GM10266 (cell line): ENCODE measurements at regions not wholly inside any gene's neighbourhood (a gene's known extent, or its start where the extent isn't known, plus 50 kb on each side); places are given as distances from the start of the nearest gene placed in this dataset.
"Not testable (repeated sequence)": the region's sequence is repeated elsewhere in the genome, so short reads cannot be mapped to it uniquely, and the experiment has no call there.

ENCODE experiments used
- DNase-seq: peaks from one replicate; pipeline ENCODE4 v3.0.0; 2012; ENCODE audit errors: extremely low spot score
- CTCF ChIP-seq: IDR thresholded peaks from 2 replicates; pipeline ENCODE4 v1.5.1; 2012; ENCODE audit warnings: mild to moderate bottlenecking, low read depth; ENCODE audit not compliant: control insufficient read depth, insufficient read depth; ENCODE audit errors: missing control alignments

- no peak for TF ChIP-seq CTCF
These were observed 177.0 kb downstream of the C12orf75 start for GRCh38 chr12:105507311-105508038.

GRCh38 chr12:105508096-105508495 is 177.6 kb downstream of the C12orf75 start:
- no peak for DNase-seq
- TF ChIP-seq CTCF, result no peak

More at GRCh38 chr12:105507311-105508038, 177.0 kb downstream of the C12orf75 start:
- no peak for DNase-seq

- no peak for TF ChIP-seq CTCF
- DNase-seq, result no peak
These were observed 180.0 kb downstream of the C12orf75 start for GRCh38 chr12:105510526-105510925.

- not testable (repeated sequence) for DNase-seq
These were observed 182.4 kb downstream of the C12orf75 start for GRCh38 chr12:105512861-105513260.

- DNase-seq, result no peak
- TF ChIP-seq CTCF, result no peak
These were observed 191.8 kb downstream of the C12orf75 start for GRCh38 chr12:105522166-105522825.

GRCh38 chr12:105523164-105524057 is 192.9 kb downstream of the C12orf75 start:
- no peak for DNase-seq
- no peak for TF ChIP-seq CTCF

- TF ChIP-seq CTCF, result no peak
- no peak for DNase-seq
These were observed 194.5 kb downstream of the C12orf75 start for GRCh38 chr12:105524961-105525360.
